Lower lobe of right lung (tissue), 2 donors: ENCODE measurements at regions not wholly inside any gene's neighbourhood (a gene's known extent, or its start where the extent isn't known, plus 50 kb on each side); places are given as distances from the start of the nearest gene placed in this dataset.

ENCODE experiments used
- ATAC-seq, 2 donors: fragments of 200-7000 bp; cut with Tn5 transposase; one replicate each; pipeline ENCODE4 v1.9.1; 2020 to 2022; ENCODE audit warnings: mild to moderate bottlenecking in 2 of 2, moderate library complexity in 2 of 2
- DNase-seq: peaks from one replicate; pipeline ENCODE4 v3.0.0-alpha.2; 2020
- H3K27ac ChIP-seq: fragments of 200-600 bp; one replicate; pipeline ENCODE4 v1.8.0; 2022
- H3K27me3 ChIP-seq: fragments of 200-600 bp; one replicate; pipeline ENCODE4 v1.8.0; 2022; ENCODE audit warnings: low read depth
- H3K36me3 ChIP-seq: fragments of 200-600 bp; one replicate; pipeline ENCODE4 v1.8.0; 2022; ENCODE audit warnings: mild to moderate bottlenecking
- H3K4me1 ChIP-seq: fragments of 200-600 bp; one replicate; pipeline ENCODE4 v1.8.0; 2022
- H3K4me3 ChIP-seq: fragments of 200-600 bp; one replicate; pipeline ENCODE4 v1.8.0; 2022; ENCODE audit warnings: mild to moderate bottlenecking
- H3K9me3 ChIP-seq: fragments of 200-600 bp; one replicate; pipeline ENCODE4 v1.8.0; 2022
- intact Hi-C: fragments of 100-400 bp; cut with DNase I; formaldehyde crosslinking; loops from one replicate; pipeline ENCODE4 v1.11.0; 2022
- TF ChIP-seq, protein P1 (sequence below): fragments of 200-600 bp; IDR thresholded peaks from one replicate; pipeline ENCODE4 v1.8.0; 2022; ENCODE audit warnings: antibody characterized with exemption, mild to moderate bottlenecking
- donor health status: DM: no; HTN: yes; CAD: no; lungs with severe emphysema.

DNA sequence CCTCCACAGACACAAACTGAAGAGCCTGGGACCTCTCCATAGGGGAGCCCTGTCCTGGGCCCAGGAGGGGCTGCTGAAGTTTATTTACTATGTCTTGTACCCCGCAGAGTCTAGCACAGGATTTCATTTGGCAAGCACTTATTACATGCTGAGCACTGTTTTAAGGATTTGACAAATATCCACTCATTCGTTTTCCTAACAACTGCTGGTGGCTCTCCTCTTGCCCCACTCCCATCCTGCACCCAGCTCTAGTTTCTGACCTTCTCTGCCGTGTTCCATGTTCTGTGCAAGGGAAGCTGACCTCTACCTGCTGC lies 127.0 kb upstream of the MAFB start:
- Histone ChIP-seq H3K36me3 (no peaks in the 10 kb centered on the region), H3K9me3 (no peaks in the 10 kb centered on the region), H3K4me1 (no peaks in the 10 kb centered on the region), H3K27me3 (no peaks in the 10 kb centered on the region), H3K27ac (no peak overlapping the region), H3K4me3 (no peak overlapping the region)
- intact Hi-C loops, result no loop called here
- DNase-seq, result no peak
- TF ChIP-seq, protein P1, sequence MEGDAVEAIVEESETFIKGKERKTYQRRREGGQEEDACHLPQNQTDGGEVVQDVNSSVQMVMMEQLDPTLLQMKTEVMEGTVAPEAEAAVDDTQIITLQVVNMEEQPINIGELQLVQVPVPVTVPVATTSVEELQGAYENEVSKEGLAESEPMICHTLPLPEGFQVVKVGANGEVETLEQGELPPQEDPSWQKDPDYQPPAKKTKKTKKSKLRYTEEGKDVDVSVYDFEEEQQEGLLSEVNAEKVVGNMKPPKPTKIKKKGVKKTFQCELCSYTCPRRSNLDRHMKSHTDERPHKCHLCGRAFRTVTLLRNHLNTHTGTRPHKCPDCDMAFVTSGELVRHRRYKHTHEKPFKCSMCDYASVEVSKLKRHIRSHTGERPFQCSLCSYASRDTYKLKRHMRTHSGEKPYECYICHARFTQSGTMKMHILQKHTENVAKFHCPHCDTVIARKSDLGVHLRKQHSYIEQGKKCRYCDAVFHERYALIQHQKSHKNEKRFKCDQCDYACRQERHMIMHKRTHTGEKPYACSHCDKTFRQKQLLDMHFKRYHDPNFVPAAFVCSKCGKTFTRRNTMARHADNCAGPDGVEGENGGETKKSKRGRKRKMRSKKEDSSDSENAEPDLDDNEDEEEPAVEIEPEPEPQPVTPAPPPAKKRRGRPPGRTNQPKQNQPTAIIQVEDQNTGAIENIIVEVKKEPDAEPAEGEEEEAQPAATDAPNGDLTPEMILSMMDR, result no peak
- no peak for ATAC-seq

DNA sequence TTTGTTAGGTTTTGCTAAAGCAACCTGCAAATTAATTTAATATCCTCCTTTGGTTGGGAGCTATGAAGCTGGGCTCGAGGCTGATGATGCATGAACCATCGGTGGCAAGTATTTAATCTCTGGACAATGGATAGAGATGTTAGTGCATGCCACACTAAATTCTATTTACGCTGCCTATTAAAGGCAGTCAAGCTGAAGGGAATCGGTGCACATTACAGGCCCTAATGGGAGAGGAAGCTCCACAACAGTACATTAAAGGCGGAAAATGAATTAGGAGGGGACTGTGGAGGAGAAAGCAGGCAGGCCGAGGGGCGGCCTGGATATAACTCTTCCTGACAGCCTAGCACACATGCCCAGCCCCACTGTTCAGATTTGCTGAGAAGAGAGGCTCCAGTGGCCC lies 132.4 kb upstream of the MAFB start:
- ATAC-seq, result no peak
- Histone ChIP-seq H3K27ac (no peak overlapping the region), H3K4me3 (no peak overlapping the region), H3K9me3 (no peaks in the 10 kb centered on the region), H3K36me3 (no peaks in the 10 kb centered on the region), H3K27me3 (no peaks in the 10 kb centered on the region), H3K4me1 (no peaks in the 10 kb centered on the region)
- intact Hi-C loops, result no loop called here
- TF ChIP-seq, protein P1, result no peak
- no peak for DNase-seq

DNA sequence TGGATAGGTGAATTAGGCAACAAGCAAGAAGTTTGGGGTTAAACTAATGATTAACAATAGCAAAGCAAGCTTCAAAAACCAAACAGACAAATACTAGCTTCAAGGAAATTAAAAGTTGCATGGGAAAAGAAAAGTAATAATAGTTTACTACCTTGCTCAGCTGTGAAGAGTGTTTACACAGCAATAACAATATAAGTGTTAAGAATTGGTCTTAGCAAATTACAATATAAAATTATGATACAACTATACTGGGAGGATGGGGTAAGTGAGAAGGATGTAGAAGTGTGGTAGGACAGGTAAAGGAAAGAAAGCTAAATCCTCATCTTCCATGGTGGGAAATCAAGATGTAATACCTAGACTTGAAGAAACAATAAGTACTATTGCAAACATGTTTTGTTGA lies 137.7 kb upstream of the MAFB start:
- intact Hi-C loops, result no loop called here
- TF ChIP-seq, protein P1, result no peak
- Histone ChIP-seq H3K9me3 (no peaks in the 10 kb centered on the region), H3K4me3 (no peak overlapping the region), H3K4me1 (no peaks in the 10 kb centered on the region), H3K36me3 (no peaks in the 10 kb centered on the region), H3K27me3 (no peaks in the 10 kb centered on the region), H3K27ac (no peak overlapping the region)
- DNase-seq (no peak), ATAC-seq (no peak)

DNA sequence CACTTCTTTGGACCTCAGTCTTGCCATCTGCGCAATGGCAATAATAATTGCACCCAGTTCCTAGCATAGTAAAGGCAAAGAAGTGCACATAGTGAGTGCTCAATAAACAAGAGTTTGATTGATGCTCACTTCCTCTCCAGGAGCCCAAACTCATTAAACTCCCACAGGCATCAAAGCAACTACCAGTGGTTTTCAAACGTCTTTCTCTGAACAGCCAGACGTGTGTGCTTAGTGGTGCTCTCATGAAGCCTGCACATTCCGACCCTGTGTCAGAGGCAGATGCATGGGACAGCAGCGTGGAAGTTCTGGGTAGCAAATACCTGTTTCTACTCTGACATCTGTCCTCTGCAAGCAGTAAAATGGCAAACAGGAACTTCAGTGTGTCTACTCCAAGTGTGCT lies 146.3 kb upstream of the MAFB start:
- H3K4me1 ChIP-seq, result no peaks in the 10 kb centered on the region
- ATAC-seq, result no peak
- H3K36me3 ChIP-seq, result no peaks in the 10 kb centered on the region
- H3K27ac ChIP-seq, result no peak overlapping the region
- DNase-seq, result no peak
- H3K27me3 ChIP-seq, result no peaks in the 10 kb centered on the region
- intact Hi-C loops, result no loop called here
- no peak overlapping the region for H3K4me3 ChIP-seq
- H3K9me3 ChIP-seq, result peaks cover 4% of the 10 kb centered on the region
- TF ChIP-seq, protein P1, result no peak

DNA sequence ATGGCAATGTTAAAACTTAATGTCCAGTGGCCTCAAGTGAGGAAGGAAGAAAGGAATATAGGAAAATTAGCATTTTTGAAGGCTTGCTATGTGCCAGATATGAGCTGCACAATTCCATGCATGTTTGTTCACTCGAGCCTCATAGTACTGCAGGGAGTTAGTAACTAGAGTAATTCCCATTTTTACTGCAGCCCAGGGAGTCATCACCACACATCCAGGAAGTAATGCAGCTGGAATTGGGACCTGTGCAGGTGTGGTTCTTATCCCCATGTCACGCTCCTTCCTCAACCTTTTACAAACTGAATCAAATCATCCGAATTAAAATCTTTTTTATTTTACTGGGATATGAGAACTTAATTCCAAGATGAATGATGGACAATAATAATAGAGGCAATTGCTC lies 149.5 kb upstream of the MAFB start:
- no peaks in the 10 kb centered on the region for H3K9me3 ChIP-seq

More for the DNA sequence above, 149.5 kb upstream of the MAFB start:
- DNase-seq (no peak), ATAC-seq (no peak)
- H3K27ac ChIP-seq, result no peak overlapping the region
- H3K4me3 ChIP-seq, result no peak overlapping the region
- intact Hi-C loops, result no loop called here
- no peaks in the 10 kb centered on the region for H3K4me1 ChIP-seq
- H3K36me3 ChIP-seq, result no peaks in the 10 kb centered on the region
- TF ChIP-seq, protein P1, result no peak
- no peaks in the 10 kb centered on the region for H3K27me3 ChIP-seq
